KMS-11 (cell line): ENCODE measurements at regions not wholly inside any gene's neighbourhood (a gene's known extent, or its start where the extent isn't known, plus 50 kb on each side); places are given as distances from the start of the nearest gene placed in this dataset.

ENCODE experiments used
- H2AFZ ChIP-seq: fragments of 200-600 bp; sonication (generic); 2 replicates; pipeline ENCODE4 v1.6.1; 2016; ENCODE audit warnings: antibody characterized with exemption, mixed run types, low read depth
- H3K27ac ChIP-seq: fragments of 200-600 bp; sonication (generic); 2 replicates; pipeline ENCODE4 v1.6.1; 2016; ENCODE audit warnings: mild to moderate bottlenecking, mixed run types
- H3K27me3 ChIP-seq: fragments of 200-600 bp; sonication (generic); 2 replicates; pipeline ENCODE4 v1.6.1; 2017; ENCODE audit warnings: mild to moderate bottlenecking, low read depth, mixed run types, moderate library complexity; ENCODE audit not compliant: insufficient read depth
- H3K36me3 ChIP-seq: fragments of 200-600 bp; sonication (generic); 2 replicates; pipeline ENCODE4 v1.6.1; 2017; ENCODE audit warnings: mild to moderate bottlenecking, mixed run types; ENCODE audit not compliant: insufficient read depth
- H3K4me1 ChIP-seq: fragments of 200-600 bp; sonication (generic); 2 replicates; pipeline ENCODE4 v1.6.1; 2016; ENCODE audit warnings: mild to moderate bottlenecking, low read depth, mixed run types; ENCODE audit not compliant: poor library complexity, severe bottlenecking
- H3K4me2 ChIP-seq: fragments of 200-600 bp; sonication (generic); 2 replicates; pipeline ENCODE4 v1.7.0; 2016; ENCODE audit warnings: mild to moderate bottlenecking, mixed run types
- H3K4me3 ChIP-seq: fragments of 200-600 bp; sonication (generic); IDR thresholded peaks from 2 replicates; pipeline ENCODE4 v1.6.1; 2017; ENCODE audit warnings: low read depth, low read length, mixed read lengths; ENCODE audit not compliant: insufficient read depth
- H3K79me2 ChIP-seq: fragments of 200-600 bp; sonication (generic); 2 replicates; pipeline ENCODE4 v1.6.1; 2016; ENCODE audit warnings: low read depth, mixed run types; ENCODE audit not compliant: insufficient read depth
- H3K9ac ChIP-seq: fragments of 200-600 bp; sonication (generic); 2 replicates; pipeline ENCODE4 v1.6.1; 2016; ENCODE audit warnings: mild to moderate bottlenecking, mixed run types
- H4K20me1 ChIP-seq: fragments of 200-600 bp; sonication (generic); 2 replicates; pipeline ENCODE4 v1.6.1; 2016; ENCODE audit warnings: mild to moderate bottlenecking, mixed run types; ENCODE audit not compliant: insufficient read depth
- TF ChIP-seq, protein P1 (sequence below): fragments of 200-600 bp; sonication (generic); conservative IDR thresholded peaks from 2 replicates; pipeline ENCODE4 v1.6.1; 2017; ENCODE audit warnings: low read depth, mild to moderate bottlenecking, antibody characterized with exemption, low read length, moderate library complexity, mixed read lengths

DNA sequence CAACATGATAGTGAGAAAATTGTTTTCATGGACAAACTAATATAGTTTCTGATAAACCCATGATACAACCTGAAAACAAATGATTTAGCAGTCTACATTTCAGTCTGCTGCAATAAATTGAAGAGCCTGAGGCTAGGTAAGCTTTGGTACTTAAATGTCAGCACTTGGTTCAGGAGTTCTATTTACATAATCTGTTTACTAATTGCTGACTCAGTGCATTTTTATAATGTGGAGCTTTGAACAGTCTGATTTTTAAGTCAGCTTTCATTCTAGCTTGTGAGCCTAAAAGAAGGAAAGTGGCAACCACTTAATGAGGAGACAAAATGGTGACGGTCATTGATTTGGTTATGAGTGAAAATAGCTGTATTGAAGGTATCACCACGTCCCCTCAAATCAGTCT, 488.6 kb downstream of the CPS1 start:
- no peak overlapping the region for H3K4me3 ChIP-seq
- TF ChIP-seq, protein P1, sequence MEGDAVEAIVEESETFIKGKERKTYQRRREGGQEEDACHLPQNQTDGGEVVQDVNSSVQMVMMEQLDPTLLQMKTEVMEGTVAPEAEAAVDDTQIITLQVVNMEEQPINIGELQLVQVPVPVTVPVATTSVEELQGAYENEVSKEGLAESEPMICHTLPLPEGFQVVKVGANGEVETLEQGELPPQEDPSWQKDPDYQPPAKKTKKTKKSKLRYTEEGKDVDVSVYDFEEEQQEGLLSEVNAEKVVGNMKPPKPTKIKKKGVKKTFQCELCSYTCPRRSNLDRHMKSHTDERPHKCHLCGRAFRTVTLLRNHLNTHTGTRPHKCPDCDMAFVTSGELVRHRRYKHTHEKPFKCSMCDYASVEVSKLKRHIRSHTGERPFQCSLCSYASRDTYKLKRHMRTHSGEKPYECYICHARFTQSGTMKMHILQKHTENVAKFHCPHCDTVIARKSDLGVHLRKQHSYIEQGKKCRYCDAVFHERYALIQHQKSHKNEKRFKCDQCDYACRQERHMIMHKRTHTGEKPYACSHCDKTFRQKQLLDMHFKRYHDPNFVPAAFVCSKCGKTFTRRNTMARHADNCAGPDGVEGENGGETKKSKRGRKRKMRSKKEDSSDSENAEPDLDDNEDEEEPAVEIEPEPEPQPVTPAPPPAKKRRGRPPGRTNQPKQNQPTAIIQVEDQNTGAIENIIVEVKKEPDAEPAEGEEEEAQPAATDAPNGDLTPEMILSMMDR = no peak
- H3K9ac ChIP-seq = no peak overlapping the region
- H3K79me2 ChIP-seq = no peaks in the 10 kb centered on the region
- H3K4me1 ChIP-seq = peaks cover 13% of the 10 kb centered on the region
- H4K20me1 ChIP-seq = no peaks in the 10 kb centered on the region
- H3K36me3 ChIP-seq = no peaks in the 10 kb centered on the region
- H2AFZ ChIP-seq = no peak overlapping the region
- no peaks in the 10 kb centered on the region for H3K27me3 ChIP-seq
- no peak overlapping the region for H3K4me2 ChIP-seq
- no peak overlapping the region for H3K27ac ChIP-seq

DNA sequence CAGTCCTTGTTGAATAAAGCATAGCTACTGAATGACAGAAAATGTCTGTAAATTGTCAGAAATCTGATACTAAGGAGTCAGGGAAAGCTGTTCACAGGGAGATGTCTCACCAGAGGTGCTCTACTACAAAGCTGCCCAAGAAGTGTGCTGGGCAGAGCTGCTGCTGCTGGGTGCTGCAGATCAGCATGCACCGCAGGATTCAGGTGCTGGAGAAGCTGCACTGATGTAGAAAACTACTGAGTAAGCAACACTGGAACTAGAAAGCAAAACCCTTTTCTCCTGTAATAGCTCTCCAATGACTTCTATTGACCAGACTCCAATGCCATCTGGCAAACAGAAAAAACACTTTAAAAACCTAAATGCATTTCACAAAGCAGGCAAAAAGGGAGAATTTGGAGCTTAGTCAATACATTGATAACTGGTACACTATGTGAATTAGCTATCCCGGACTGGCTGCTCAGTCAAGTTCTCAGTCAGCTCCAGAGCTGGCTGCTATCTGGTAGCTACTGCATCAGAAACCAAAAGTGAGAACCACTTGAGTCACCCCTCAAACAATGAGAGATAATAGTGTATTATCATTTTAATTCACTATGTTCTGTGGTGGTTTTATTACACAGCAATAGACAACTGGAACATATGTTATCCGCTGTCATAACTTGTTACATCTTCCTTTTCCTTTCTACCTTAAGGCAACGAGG, 493.1 kb downstream of the CPS1 start:
- Histone ChIP-seq H3K27me3 (no peaks in the 10 kb centered on the region), H3K79me2 (no peaks in the 10 kb centered on the region), H3K4me3 (no peak overlapping the region), H4K20me1 (no peaks in the 10 kb centered on the region), H3K36me3 (no peaks in the 10 kb centered on the region), H3K4me1 (peaks cover 18% of the 10 kb centered on the region), H3K27ac (peak overlapping the region; percentile 15; the same call in 1 of the 2 replicates), H2AFZ (peak overlapping the region; percentile 19; the same call in 1 of the 2 replicates), H3K9ac (no peak overlapping the region), H3K4me2 (peak overlapping the region; percentile 26)
- TF ChIP-seq, protein P1 = no peak

DNA sequence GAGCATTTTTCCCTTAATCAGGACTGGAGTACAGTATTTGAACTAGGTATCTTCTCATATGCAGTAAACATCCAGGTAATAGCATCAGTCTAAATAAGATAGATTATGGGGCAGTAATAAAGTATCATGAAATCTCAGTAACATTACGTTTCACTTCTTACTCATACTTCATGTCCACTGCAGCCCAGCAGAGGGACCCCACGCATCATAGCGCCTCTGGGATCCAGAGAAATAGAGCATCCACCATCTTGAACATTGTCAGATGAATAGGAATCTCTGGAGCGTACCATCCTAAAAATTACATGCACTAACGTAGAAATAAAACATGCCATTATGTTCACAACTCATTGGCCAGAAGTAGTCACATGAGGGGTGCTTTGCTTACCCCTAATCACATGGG, 499.0 kb downstream of the CPS1 start:
- Histone ChIP-seq H3K79me2 (no peaks in the 10 kb centered on the region), H3K4me3 (no peak overlapping the region), H3K4me1 (peaks cover 6% of the 10 kb centered on the region), H3K27ac (no peak overlapping the region), H3K9ac (no peak overlapping the region), H3K4me2 (no peak overlapping the region), H2AFZ (no peak overlapping the region), H4K20me1 (no peaks in the 10 kb centered on the region), H3K36me3 (no peaks in the 10 kb centered on the region), H3K27me3 (no peaks in the 10 kb centered on the region)
- TF ChIP-seq, protein P1 = no peak

DNA sequence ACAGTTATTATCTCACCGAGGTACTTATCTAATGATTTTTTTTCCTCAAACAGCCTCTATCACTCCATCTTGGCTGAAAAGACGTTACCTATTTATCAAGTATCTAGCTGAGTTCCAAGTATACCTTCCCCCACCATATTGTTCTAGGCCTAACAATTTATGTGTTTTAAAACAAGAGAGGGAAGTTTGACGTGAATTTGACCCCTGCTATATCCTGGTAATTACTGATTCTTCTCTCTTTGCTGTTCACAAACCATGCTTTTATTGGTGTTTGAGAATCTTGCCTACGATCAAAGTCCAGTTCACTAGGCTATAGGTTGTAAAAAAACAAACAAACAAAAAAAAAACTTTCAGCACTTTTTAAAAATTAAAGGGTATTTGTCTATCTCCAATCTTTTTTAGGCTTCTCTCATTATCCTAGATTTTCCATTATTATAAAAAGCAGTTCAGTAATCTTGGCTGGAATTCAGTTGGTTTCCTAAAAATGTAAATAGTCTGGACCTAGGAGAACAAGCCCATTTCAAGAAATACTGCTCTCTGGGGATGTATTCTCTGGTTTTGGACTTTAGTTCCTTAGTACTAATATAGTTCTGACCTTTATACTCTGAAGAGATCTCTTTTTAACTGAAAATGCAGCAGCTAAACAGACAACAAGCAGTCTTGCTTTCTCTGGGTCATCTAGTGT, 505.4 kb downstream of the CPS1 start:
- no peaks in the 10 kb centered on the region for H3K27me3 ChIP-seq
- no peak overlapping the region for H3K9ac ChIP-seq
- TF ChIP-seq, protein P1 = no peak
- no peak overlapping the region for H3K4me2 ChIP-seq
- H3K4me1 ChIP-seq = no peaks in the 10 kb centered on the region
- H3K79me2 ChIP-seq = no peaks in the 10 kb centered on the region
- H4K20me1 ChIP-seq = no peaks in the 10 kb centered on the region
- H3K4me3 ChIP-seq = no peak overlapping the region
- no peak overlapping the region for H3K27ac ChIP-seq
- H2AFZ ChIP-seq = no peak overlapping the region
- H3K36me3 ChIP-seq = no peaks in the 10 kb centered on the region
